NCI-H187 treated with DMSO at 0.1 percent for 48 hours (cell line): ENCODE measurements at regions not wholly inside any gene's neighbourhood (a gene's known extent, or its start where the extent isn't known, plus 50 kb on each side); places are given as distances from the start of the nearest gene placed in this dataset.
"Not testable (repeated sequence)": the region's sequence is repeated elsewhere in the genome, so short reads cannot be mapped to it uniquely, and the experiment has no call there.

ENCODE experiments used
- DNase-seq: peaks from one replicate; lab custom pipeline; 2025; lab: John Stamatoyannopoulos, UW

DNA sequence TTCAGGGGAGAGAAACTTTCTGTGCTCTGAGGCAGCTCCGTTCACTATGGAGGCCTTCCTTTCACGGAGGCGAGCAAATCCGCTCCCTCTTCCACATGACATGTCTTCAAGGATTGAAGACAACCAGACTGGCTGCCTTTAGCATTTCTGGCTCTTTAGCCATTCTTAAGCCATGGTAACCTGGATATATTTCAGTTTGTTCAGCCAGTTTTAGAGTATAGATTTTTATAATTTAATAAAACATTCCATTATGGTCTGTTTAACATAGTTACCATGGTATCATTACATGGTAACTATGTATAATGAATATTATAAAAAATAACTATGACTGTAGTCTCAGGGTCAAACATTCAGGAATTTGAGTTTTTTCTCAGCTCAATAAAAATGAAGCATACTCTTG is 54.2 kb upstream of the NFIA start:
- DNase-seq: no peak

DNA sequence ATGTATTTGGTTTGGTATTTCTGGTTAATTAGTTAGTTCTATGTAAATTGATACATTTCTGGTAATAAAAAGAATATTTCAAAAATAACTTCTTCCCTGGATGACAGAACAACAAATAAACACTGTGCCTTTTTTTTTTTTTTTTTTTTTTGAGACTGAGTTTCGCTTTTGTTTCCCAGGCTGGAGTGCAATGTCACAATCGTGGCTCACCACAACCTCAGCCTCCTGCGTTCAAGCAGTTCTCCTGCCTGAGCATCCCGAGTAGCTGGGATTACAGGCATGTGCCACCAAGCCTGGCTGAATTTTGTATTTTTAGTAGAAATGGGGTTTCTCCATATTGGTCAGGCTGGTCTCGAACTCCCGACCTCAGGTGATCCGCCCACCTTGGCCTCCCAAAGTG is 64.3 kb upstream of the NFIA start:
- DNase-seq: not testable (repeated sequence)

DNA sequence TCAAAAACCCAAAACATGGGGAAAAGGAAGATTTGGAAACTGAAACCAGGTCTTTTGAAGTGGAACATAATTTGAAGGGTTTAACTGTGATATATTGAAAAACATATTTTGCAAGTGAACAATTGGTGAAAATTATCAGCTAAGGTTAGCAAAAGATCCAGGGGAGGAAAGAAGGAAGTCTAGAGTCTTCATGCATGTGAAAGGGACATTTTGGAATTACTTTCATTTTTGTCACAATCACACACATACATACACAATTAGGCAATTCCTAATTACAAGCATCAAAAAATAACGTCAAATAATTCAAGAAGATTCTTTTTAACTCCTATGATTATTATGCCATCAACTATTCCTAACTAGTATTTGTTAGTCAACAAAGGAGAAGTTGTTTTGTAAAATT is 64.7 kb upstream of the NFIA start:
- DNase-seq: no peak

DNA sequence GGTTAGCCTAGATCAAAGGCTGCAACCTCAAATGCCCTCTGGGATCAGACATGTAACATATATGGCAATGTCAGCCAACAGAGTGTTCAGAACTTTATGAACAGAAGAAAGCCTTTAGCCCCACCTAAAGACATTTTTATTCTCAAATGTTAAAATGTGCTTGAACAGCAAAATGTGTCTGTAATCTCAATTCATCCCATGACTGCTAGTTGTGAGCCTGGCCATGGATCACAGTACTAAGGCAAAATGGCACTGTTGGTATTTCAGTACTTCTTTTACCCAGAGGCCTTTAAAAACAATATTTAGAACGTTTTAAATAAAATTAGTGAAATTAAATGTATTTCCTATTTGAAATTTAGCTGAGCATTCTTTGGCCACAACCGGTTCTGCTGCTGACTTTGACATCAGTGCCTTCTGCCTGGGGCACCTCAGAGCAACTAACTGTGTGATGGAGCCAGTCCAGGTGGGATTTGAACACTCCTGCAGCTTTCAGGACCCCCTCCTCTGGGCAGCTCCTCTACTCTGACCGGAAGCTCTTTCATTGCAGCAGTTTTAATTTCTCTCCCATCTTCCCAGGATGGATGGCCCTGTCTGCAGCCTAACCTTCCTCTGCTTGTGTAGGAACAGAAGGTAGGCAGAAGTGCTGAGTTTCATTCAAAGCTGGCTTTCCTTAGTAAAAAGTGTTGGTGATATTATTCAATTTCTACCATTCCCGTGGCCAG is 68.3 kb upstream of the NFIA start:
- DNase-seq: no peak

DNA sequence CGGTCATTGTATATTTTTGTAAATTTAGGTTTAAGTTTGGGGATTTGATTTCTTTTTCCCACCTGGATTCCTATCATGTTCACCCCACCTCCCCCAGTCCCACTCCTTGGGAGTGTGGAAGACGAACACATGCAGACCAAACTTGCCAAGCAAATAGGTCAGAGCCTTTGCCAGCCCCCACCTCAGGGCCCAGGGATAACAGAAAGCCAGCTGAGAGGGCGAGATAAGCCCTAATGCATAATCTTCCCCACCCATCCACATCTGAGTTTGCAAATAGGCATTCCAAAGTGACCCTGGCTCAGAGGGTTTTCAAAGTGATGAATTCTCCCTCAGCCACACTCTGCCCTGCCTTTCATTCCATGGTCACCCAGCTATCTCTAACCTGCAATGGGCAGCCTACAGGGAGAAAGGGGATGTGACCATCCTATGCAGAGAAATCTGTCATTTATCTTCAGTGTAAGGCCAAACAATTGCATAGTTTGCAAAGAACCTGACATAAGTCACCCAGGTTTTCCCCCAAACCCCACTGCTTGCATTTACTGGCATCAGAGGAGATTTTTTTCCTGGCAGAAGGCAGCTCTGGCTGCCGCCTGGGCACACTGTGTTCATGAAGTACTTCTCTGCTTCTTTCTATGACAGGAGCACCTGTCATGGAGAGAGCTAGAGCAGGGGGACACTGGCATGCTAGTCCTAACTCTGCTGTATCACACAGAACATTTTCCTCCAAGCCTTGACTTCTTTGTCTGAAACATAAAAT is 69.0 kb upstream of the NFIA start:
- DNase-seq: no peak

DNA sequence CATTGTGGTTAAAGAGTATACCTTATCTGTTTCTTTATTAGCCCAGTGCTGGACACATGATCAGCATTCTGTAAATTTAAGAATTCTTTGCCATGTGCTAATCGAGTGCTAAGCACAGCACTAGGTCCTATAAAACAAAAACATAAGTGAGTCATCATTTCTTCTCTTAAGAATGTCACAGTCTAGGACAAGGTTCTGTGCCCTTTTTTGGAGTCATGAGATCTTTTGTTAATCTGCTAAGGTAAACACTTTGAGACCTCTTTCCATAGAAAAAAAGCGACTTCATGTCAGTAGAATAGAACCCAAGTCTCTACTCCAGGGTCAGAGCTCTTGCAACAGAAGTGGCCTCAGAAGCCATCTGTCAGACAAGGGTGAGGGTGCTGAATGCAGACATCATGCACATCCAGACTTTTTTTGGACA is 70.0 kb upstream of the NFIA start:
- no peak for DNase-seq

DNA sequence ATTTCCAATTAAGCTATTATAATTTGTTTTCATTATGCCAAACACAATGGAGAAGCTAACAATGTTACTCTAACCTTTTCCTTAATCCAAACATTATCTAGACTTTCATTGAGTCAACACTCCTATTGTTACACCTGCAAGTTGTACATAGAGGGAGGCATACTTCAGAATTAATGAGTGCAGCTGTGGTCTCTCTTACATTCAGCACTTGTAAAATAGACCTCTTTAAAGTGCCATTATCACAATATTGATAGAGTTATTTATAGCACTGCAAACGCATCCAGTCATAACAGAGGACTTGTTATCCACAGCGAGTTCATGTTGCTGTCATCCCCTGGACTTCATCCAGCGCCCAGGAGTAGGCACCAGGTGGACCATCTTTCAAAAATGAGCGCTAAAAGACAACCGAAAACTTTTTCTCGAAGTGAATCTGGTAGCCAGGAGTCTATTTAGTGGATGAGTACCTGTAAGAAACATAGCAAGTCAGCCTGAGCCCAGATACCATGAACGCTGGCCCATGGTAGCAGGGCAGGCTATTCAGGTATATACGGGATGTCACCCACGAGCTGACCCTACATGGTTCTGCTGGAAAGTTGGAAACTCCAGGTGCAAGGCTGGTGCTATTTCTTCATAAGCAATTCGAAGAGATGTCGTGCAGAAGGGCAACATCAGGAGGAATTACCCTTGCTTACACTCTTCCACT is 70.6 kb upstream of the NFIA start:
- DNase-seq: peak; percentile 91

DNA sequence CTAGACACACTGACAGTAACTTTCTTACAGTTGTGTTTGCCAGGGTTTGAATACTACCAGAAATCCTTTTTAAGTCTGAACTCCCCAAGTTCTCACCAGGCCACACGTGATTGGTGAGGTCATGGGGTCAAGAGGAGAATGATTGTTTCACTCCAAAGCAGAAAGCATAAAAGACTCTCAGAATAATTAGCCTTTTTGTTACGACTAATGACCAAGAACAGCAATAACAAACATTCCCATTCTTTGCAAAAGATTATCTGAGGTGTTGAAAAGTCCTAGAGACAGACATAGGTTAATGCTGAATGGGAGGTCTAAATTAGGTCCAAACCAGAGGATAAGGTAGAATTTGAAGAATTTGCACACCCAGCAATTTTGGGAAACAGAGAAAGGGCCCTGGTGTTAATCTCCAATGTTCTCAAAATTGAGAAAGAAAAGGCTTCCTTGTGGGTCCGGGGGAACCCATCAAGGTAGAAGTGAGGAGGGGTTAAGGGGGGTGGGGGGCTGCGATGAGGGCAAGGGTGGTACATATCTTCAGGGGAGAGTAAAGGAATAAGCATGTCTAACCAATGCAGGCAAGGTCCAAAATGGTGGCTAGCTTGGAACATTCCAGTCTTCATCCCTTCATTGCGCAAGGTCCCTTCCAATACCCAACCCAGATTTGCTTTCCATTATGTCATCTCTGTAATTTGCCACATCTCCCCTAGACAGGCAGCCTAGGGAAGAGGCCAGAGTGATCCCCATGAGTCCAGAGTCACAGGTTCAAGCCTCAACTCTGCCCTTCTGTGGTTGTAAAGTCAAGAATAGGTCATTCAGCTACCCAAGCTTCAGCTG is 74.6 kb upstream of the NFIA start:
- no peak for DNase-seq

DNA sequence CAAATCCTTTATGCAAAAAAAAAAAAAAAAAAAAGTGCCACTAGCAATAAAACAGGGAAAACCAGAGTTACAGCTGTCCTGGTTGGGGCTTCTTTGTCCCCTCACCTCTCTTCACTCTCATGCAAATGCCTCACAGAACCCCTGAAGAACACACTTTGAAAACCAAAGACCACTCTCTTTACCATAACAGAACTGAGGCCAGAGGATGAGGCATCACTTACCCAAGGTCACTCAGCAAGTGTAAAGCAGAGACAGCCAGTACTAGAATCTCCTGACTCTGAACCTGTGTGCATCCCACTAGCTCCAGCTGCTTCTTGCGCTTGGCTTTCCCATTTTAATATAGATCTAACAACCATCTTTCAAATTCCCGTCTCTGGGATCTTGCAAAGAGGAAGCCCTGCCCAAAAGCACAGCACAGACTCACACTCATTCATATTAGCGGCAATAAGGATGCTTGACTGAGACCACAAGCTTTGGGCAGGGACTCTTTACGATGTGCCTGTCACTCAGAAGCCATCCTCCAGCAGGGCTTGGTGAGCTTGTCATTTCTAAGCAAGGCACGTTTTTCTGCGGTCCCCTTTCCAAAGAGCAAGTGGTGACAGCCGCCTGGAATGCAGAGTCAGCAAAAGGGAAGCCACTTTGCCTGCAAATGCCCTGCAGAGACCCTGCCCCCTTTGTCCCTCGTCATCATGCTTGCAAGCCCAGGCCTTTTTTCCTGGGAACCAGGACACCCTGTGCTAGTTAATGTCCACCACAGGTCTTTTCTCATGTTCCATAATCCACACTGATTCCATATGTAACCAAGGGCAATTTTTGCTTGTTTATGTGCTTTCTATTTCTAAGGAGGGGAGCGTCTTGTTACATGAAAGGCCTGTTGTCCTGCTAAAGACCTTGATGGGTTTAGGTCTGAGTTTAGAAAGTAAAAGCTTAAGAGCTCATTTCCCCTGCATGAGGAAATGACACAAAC is 76.5 kb upstream of the NFIA start:
- no peak for DNase-seq

DNA sequence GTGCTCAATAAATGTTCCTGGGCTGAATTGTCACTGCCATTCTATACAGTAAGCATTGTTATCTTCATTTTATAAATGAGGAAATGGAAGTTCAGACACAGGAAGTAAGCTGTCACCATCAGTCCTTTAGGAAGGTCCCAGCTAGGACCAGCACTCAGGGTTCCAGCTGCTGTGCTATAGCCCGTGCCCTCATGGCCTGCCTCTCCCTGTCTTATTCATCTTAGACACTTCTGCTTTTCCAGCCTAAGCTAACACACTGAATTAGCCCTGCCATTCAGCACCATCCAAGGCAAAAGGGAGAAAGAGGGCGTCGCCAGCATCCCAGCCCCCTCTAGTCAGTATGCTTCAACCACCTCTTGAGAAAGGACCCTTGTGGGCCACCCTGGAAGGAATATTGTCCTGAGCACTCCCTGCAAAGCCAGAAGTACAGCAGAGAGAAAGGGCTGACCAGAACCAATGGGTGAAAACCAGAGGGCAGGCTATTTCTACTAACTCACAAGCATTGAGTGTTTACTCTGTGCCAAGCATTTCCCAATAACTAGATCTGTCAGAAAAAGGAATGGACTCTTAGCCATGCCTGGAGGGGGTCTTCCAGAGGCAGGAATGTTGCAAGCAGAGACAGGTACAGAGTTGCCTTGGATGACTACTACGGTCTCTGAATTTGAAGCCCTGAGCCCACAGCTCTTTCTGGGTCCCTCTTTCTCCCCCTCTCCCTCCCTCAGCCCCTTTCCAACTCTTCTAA is 77.9 kb upstream of the NFIA start:
- DNase-seq: no peak

DNA sequence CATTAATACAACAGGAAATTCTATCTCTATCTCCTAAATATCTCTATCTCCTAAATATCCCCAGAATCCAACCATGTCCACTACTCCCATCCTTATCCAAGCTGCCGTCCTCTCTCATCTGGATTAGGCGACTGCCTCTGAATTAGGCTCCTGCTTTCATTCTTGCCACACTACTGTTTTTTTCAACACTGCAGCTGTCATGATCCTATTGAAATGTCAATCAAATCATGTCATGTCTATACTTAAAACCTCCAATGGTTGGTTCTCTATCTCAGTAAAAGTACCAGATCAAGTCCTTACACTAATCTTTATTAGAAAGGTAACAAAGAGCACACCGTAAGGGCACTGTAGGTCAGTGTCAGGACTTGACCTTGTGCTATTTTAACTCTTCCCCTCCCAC is 82.0 kb upstream of the NFIA start:
- DNase-seq: no peak

DNA sequence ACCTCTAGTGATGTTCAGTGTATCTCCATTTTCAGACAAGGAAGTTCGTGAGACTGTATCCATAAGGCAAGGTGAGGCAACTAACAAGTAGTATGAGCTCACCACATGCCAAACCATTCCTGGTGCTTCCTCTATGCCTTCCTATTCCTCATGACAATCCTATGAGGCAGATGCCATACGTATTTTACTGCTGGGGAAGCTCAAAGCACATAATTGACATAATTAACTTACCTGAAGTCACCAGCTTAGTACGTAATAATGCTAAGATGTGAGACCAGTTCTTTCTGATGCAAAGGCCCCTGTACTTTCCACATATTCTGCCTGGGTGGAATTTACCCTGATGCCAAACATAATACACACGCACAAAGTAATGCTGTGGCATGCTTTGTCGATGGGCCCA is 83.6 kb upstream of the NFIA start:
- no peak for DNase-seq

DNA sequence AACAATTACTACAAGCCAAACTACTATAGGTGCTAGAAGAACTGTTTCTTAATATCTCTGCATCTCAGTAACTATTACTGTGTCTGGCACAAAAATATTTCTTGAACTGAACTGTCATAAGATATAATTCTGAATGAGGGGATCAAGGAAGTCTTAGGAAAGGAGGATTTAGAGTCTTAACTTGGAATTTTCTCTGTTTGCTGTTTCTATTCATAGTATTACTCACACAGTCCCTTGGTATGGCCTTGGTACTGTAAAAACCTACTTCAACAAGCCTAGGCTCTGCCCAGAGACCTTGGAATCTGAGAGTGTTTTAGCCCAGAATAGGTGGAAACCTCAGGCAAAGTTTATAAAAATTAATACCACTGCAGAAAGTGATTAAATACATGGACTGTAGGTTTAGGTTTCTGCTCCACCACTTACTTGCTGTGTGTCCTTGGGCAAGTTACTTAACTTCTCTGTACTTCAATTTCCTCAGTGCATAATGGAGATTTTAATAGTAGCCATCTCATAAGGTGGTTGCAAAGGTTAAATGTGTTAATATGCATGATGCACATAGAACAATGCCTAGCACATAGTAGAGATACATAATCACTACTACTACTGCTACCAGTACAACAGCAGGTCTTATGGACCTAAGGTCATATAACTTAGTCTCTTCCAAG is 87.4 kb upstream of the NFIA start:
- DNase-seq: no peak

DNA sequence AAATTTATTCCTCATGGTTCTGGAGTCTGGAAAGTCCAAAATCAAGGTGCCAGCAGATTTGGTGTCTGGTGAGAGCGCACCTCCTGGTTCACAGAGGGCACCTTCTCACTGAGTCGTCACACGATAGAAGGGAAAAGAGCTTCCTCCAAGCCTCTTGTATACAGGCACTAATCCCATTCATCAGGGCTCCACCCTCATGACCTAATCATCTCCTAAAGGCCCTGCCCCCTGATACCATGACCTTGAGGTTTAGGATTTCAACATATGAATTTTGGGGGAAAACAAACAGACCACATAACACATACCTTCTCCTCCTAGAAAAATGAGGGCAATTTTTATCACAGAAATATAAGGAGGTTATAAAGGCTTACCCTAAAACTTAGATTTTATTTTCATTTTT is 88.0 kb upstream of the NFIA start:
- no peak for DNase-seq

DNA sequence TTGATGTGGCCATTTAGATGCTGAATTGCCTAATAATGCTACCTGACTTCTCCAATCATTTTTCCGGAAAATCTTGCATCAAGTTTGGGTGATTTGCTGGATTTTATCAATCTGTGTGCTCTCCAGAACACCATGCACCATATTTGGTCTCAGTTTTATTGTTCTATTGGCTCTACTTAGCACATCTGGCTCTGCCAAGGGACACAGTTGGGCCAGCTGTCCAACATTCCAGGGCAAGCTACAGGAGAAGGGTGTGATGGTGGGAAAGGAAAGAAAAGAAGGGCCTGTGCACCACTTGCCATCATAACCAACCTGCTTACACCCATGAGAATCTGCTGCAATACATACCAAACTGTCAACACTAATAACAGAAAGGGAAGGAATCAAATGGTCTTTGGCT is 90.2 kb upstream of the NFIA start:
- DNase-seq: no peak

DNA sequence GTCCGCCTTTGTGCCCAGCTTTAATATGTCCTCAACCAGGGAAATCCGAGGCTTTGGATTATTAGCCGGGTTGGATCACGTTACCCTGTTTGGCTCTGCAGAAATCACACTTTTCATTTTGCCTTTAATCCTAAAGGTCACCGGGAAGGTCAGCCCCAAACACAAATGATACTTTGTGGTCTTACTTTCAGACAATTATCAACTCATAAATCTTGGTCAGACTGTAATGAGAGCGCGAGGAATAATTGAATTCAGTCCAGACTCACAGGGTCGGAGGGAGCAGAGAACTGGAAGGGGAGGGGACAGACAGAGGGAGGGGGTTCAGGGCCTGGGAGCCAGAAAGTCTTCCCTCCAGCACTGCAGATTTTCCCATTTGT is 91.7 kb upstream of the NFIA start:
- no peak for DNase-seq

DNA sequence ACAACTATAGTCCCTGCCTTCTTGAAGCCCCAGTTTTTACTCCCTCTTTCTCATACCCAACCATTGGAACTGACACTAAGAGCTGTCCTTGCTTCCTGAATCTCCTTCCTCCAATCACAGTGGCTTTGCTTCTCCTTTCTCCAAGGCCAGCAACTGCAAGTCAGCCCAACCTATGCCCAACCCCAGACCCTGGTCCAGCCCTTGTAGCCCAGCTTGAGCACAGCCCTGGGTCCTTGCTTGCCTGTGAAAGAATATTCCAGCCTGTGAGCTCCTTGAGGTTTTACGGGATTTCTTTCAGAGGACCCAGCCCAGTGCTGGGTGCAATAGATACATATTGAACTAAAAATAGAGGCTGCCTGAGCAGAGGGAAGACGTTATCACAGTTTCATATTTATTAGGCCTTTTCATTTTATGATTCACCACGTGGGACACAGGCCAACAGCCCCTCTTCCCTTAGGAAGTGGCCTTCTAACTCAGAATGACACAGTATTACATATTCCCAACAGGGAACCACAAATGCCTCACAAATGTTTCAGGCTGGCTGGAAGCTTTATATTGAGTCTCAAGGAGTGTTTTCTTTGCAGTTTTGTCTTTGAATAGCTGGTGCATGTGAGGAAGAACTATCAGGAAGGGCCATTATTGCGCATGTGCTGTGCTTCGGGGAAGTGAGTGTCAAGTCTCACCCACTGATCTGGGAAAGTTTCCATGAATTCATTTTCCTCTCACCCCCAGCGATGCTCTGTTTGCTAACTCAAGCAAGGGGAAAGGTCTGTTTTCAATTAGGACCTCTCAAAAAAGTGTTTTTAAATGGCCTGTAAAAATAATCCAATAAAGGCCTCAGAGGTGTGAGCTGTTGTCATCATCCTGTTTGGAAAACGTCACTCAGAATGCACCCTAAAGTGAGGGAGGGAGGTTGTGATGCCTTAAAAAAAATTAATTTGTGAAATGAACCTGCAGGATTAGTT is 92.3 kb upstream of the NFIA start:
- DNase-seq: no peak

DNA sequence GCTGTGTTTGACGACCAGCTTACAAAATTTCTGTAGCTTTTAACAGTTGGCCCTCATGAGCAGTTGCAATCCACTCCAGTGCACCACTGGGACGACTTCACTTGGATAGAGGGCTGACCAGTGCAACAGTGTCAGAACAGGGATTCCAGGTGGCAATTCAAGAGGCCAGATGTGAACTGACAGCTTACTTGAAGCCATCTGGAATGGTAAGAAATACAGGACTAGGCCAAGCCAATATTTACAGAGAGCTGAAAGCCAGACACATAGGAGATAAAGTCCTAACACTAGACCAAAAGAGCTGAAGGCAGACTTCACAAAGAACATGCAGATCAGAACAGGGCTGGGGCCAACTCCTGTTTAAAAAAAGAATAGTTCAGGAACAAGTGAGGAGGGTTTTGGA is 93.5 kb upstream of the NFIA start:
- no peak for DNase-seq

DNA sequence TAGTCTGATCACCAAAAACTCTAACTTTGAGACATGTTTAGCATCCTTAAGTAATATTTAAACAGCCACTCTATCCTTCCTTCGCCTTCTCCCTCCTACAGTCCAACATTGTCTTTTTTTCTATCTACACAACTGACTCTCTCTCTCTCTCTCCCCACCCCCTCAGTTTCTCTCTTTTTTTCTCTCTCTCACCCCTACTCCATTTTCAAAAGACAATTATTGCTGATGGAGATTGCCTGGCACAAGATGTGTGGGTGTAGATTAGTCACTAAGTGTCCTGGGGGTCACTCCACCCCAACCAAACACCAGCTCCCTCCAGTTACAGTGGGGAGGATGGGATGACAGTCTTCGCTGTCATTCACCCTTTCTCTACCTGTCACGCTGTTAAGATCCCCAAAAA is 94.5 kb upstream of the NFIA start:
- no peak for DNase-seq
